GM23338 (cell line): ENCODE measurements at regions not wholly inside any gene's neighbourhood (a gene's known extent, or its start where the extent isn't known, plus 50 kb on each side); places are given as distances from the start of the nearest gene placed in this dataset.

Experiments used
- ATAC-seq: fragments of 200-7000 bp; cut with Tn5 transposase; 3 replicates; pipeline ENCODE4 v1.9.1; 2020
- DNase-seq: peaks from one replicate; pipeline ENCODE4 v3.0.0-alpha.2; 2015; ENCODE audit warnings: low spot score
- H2AFZ ChIP-seq: fragments of 200-600 bp; sonication (generic); 2 replicates; pipeline ENCODE4 v1.8.0; 2016; ENCODE audit warnings: antibody characterized with exemption, mild to moderate bottlenecking, moderate library complexity
- H3F3A ChIP-seq: fragments of 200-600 bp; sonication (generic); replicated peaks from 2 replicates; pipeline ENCODE4 v1.8.0; 2017; ENCODE audit warnings: antibody characterized with exemption, mixed run types, low read depth
- H3K27ac ChIP-seq: fragments of 200-600 bp; sonication (generic); 2 replicates; pipeline ENCODE4 v1.6.1; 2016; ENCODE audit warnings: low read depth
- H3K27me3 ChIP-seq: fragments of 200-600 bp; sonication (generic); 2 replicates; pipeline ENCODE4 v1.8.0; 2016; ENCODE audit warnings: mild to moderate bottlenecking, mixed run types, moderate library complexity; ENCODE audit not compliant: insufficient read depth
- H3K36me3 ChIP-seq: fragments of 200-600 bp; sonication (generic); 2 replicates; pipeline ENCODE4 v1.8.0; 2016; ENCODE audit warnings: mild to moderate bottlenecking; ENCODE audit not compliant: insufficient read depth
- H3K4me1 ChIP-seq: fragments of 200-600 bp; sonication (generic); 2 replicates; pipeline ENCODE4 v1.8.0; 2016; ENCODE audit warnings: mild to moderate bottlenecking, moderate library complexity; ENCODE audit not compliant: insufficient read depth
- H3K4me2 ChIP-seq: fragments of 200-600 bp; sonication (generic); 2 replicates; pipeline ENCODE4 v1.7.1; 2017; ENCODE audit warnings: mixed run types
- H3K4me3 ChIP-seq: fragments of 200-600 bp; sonication (generic); 2 replicates; pipeline ENCODE4 v1.6.1; 2016; ENCODE audit warnings: mixed run types
- H3K79me2 ChIP-seq: fragments of 200-600 bp; sonication (generic); replicated peaks from 2 replicates; pipeline ENCODE4 v1.8.0; 2017; ENCODE audit warnings: mild to moderate bottlenecking; ENCODE audit not compliant: insufficient read depth
- H3K9me2 ChIP-seq: fragments of 200-600 bp; sonication (generic); 2 replicates; pipeline ENCODE4 v1.8.0; 2017; ENCODE audit not compliant: insufficient read depth
- H4K20me1 ChIP-seq: fragments of 200-600 bp; sonication (generic); replicated peaks from 2 replicates; pipeline ENCODE4 v1.8.0; 2017; ENCODE audit warnings: mild to moderate bottlenecking; ENCODE audit not compliant: insufficient read depth
- H3K27ac Mint-ChIP-seq: 2 replicates; pipeline ENCODE4 v1.8.0; 2020; ENCODE audit warnings: inconsistent platforms, mild to moderate bottlenecking, moderate library complexity, mixed read lengths
- H3K27me3 Mint-ChIP-seq: 3 replicates; pipeline ENCODE4 v1.8.0; 2022; ENCODE audit warnings: low read depth, mild to moderate bottlenecking, moderate library complexity, mixed read lengths, inconsistent platforms; ENCODE audit not compliant: insufficient read depth, poor library complexity
- H3K36me3 Mint-ChIP-seq: 3 replicates; pipeline ENCODE4 v1.8.0; 2021; ENCODE audit warnings: low read depth, mild to moderate bottlenecking, inconsistent platforms, moderate library complexity, mixed read lengths
- H3K4me1 Mint-ChIP-seq: 3 replicates; pipeline ENCODE4 v1.8.0; 2020; ENCODE audit warnings: mild to moderate bottlenecking, inconsistent platforms, mixed read lengths
- H3K4me3 Mint-ChIP-seq: 3 replicates; pipeline ENCODE4 v1.8.0; 2021; ENCODE audit warnings: moderate library complexity, mild to moderate bottlenecking, inconsistent platforms, mixed read lengths
- H3K9me3 Mint-ChIP-seq: 3 replicates; pipeline ENCODE4 v1.8.0; 2020; ENCODE audit warnings: moderate library complexity, mild to moderate bottlenecking, inconsistent platforms, mixed read lengths
- CTCF ChIP-seq, 2 experiments: fragments of 200-600 bp in 1 of 2; sonication (generic) in 1 of 2; conservative IDR thresholded peaks; 2 replicates each; pipeline versions ENCODE4 v1.5.1 to v1.6.1; 2016 to 2017; ENCODE audit warnings: antibody characterized with exemption in 2 of 2, low read depth in 2 of 2, mild to moderate bottlenecking in 2 of 2, moderate library complexity in 1 of 2
- EZH2 ChIP-seq: fragments of 200-600 bp; sonication (generic); IDR thresholded peaks from one replicate; pipeline ENCODE4 v1.8.0; 2017; ENCODE audit warnings: antibody characterized with exemption, mild to moderate bottlenecking, low read depth; ENCODE audit not compliant: unreplicated experiment
- POLR2AphosphoS5 ChIP-seq: IDR thresholded peaks from 2 replicates; pipeline ENCODE4 v1.6.1; 2016; ENCODE audit warnings: antibody characterized with exemption, low read depth
- STAT1 ChIP-seq: IDR thresholded peaks from one replicate; pipeline ENCODE4 v1.6.1; 2016; ENCODE audit warnings: antibody characterized with exemption; ENCODE audit not compliant: unreplicated experiment
- ZNF114 ChIP-seq: fragments of 250-450 bp; sonication (Bioruptor Pico); IDR thresholded peaks from 2 replicates; pipeline ENCODE4 v1.5.0; 2020; ENCODE audit warnings: mild to moderate bottlenecking, moderate library complexity
- ZNF331 ChIP-seq: fragments of 250-450 bp; sonication (Bioruptor Pico); IDR thresholded peaks from 2 replicates; pipeline ENCODE4 v1.5.0; 2020; ENCODE audit warnings: low read depth, mild to moderate bottlenecking, moderate library complexity
- ZNF462 ChIP-seq: fragments of 250-450 bp; sonication (Bioruptor Pico); IDR thresholded peaks from 2 replicates; pipeline ENCODE4 v1.5.0; 2020; ENCODE audit warnings: mild to moderate bottlenecking, moderate library complexity

GRCh38 chr5:104172976-104173375, 610.4 kb upstream of the NUDT12 start (continued):
- no peak for TF ChIP-seq ZNF462
- no peak for TF ChIP-seq ZNF114 (CRISPR knock-in tag)
- TF ChIP-seq POLR2AphosphoS5: no peak
- TF ChIP-seq STAT1: no peak
- no peak for TF ChIP-seq EZH2

GRCh38 chr5:104171958-104172690, 609.5 kb upstream of the NUDT12 start:
- no peaks in the 10 kb centered on the region for H3K27me3 ChIP-seq
- H3K9me3 Mint-ChIP-seq: no peaks in the 10 kb centered on the region
- TF ChIP-seq ZNF114 (CRISPR knock-in tag): no peak
- TF ChIP-seq ZNF462: no peak
- no peak for TF ChIP-seq ZNF331 (CRISPR knock-in tag)
- TF ChIP-seq STAT1: no peak
- TF ChIP-seq CTCF (conservative IDR thresholded peaks at IDR 0.05; ENCODE audit: low read depth in 2 of 2): no peak

More at GRCh38 chr5:104171958-104172690, 609.5 kb upstream of the NUDT12 start:
- H3F3A ChIP-seq: no peaks in the 10 kb centered on the region
- no peaks in the 10 kb centered on the region for H3K4me1 ChIP-seq
- no peak overlapping the region for H2AFZ ChIP-seq
- no peak overlapping the region for H3K27ac ChIP-seq
- ATAC-seq: no peak
- H3K36me3 ChIP-seq: no peaks in the 10 kb centered on the region
- no peak overlapping the region for H3K27ac Mint-ChIP-seq
- H3K9me2 ChIP-seq: no peaks in the 10 kb centered on the region
- DNase-seq: no peak
- H3K4me3 ChIP-seq: no peak overlapping the region
- no peak overlapping the region for H3K4me2 ChIP-seq
- H3K27me3 Mint-ChIP-seq: no peaks in the 10 kb centered on the region
- no peaks in the 10 kb centered on the region for H3K4me1 Mint-ChIP-seq
- no peaks in the 10 kb centered on the region for H3K36me3 Mint-ChIP-seq
- no peak overlapping the region for H3K4me3 Mint-ChIP-seq
- H3K79me2 ChIP-seq: no peaks in the 10 kb centered on the region
- H4K20me1 ChIP-seq: no peaks in the 10 kb centered on the region
